Fibroblast of skin of scalp (primary cell): ENCODE measurements at regions not wholly inside any gene's neighbourhood (a gene's known extent, or its start where the extent isn't known, plus 50 kb on each side); places are given as distances from the start of the nearest gene placed in this dataset.
"Not testable (repeated sequence)": the region's sequence is repeated elsewhere in the genome, so short reads cannot be mapped to it uniquely, and the experiment has no call there.

ENCODE experiments used
- DNase-seq: peaks from one replicate; pipeline ENCODE4 v3.0.0-alpha.2; 2013

- DNase-seq, result no peak
Measured at GRCh38 chr13:90926459-90926858, 421.0 kb upstream of the MIR17HG start.

- no peak for DNase-seq
Measured at GRCh38 chr13:90928109-90928508, 419.4 kb upstream of the MIR17HG start.

GRCh38 chr13:90933097-90933826 lies 414.2 kb upstream of the MIR17HG start:
- no peak for DNase-seq

- no peak for DNase-seq
Measured at GRCh38 chr13:90934741-90935140, 412.7 kb upstream of the MIR17HG start.

- DNase-seq, result no peak
Measured at GRCh38 chr13:90938848-90939247, 408.6 kb upstream of the MIR17HG start.

GRCh38 chr13:90943946-90944345 lies 403.5 kb upstream of the MIR17HG start:
- no peak for DNase-seq

- DNase-seq, result not testable (repeated sequence)
Measured at GRCh38 chr13:90945146-90945545, 402.3 kb upstream of the MIR17HG start.

GRCh38 chr13:90946125-90946524 lies 401.4 kb upstream of the MIR17HG start:
- not testable (repeated sequence) for DNase-seq

- DNase-seq, result no peak
Measured at GRCh38 chr13:90947976-90948375, 399.5 kb upstream of the MIR17HG start.

GRCh38 chr13:90950160-90950559 lies 397.3 kb upstream of the MIR17HG start:
- DNase-seq, result no peak

- DNase-seq, result no peak
Measured at GRCh38 chr13:90951663-90952062, 395.8 kb upstream of the MIR17HG start.

- no peak for DNase-seq
Measured at GRCh38 chr13:90952326-90952725, 395.2 kb upstream of the MIR17HG start.

- DNase-seq, result no peak
Measured at GRCh38 chr13:90954605-90955195, 392.8 kb upstream of the MIR17HG start.

GRCh38 chr13:90956031-90956430 lies 391.5 kb upstream of the MIR17HG start:
- DNase-seq, result no peak

- no peak for DNase-seq
Measured at GRCh38 chr13:90958866-90959265, 388.6 kb upstream of the MIR17HG start.

- no peak for DNase-seq
Measured at GRCh38 chr13:90968166-90968904, 379.2 kb upstream of the MIR17HG start.

- DNase-seq, result no peak
Measured at GRCh38 chr13:90974249-90974975, 373.1 kb upstream of the MIR17HG start.

GRCh38 chr13:90979059-90979458 lies 368.4 kb upstream of the MIR17HG start:
- no peak for DNase-seq

GRCh38 chr13:90984756-90985155 lies 362.7 kb upstream of the MIR17HG start:
- DNase-seq, result no peak

- no peak for DNase-seq
Measured at GRCh38 chr13:90995001-90995400, 352.5 kb upstream of the MIR17HG start.

- no peak for DNase-seq
Measured at GRCh38 chr13:90995614-90996013, 351.9 kb upstream of the MIR17HG start.

GRCh38 chr13:90997951-90998350 lies 349.5 kb upstream of the MIR17HG start:
- DNase-seq, result no peak

- DNase-seq, result no peak
Measured at GRCh38 chr13:90999401-90999800, 348.1 kb upstream of the MIR17HG start.
